VCaP (cell line): ENCODE measurements at regions not wholly inside any gene's neighbourhood (a gene's known extent, or its start where the extent isn't known, plus 50 kb on each side); places are given as distances from the start of the nearest gene placed in this dataset.

Experiments
- H3K27ac ChIP-seq: fragments of 450-650 bp; 2 replicates; pipeline ENCODE4 v1.5.1; 2017
- CTCF ChIP-seq: fragments of 450-650 bp; conservative IDR thresholded peaks from 2 replicates; pipeline ENCODE4 v1.5.1; 2017; ENCODE audit warnings: mild to moderate bottlenecking, moderate library complexity

GRCh38 chr3:167913219-167913835 lies 177.8 kb downstream of the SERPINI1 start:
- peak; percentile 27; the same call in 1 of the 2 replicates for TF ChIP-seq CTCF
- no peak overlapping the region for H3K27ac ChIP-seq

GRCh38 chr3:167909952-167910351 lies 174.4 kb downstream of the SERPINI1 start:
- peak overlapping the region; percentile 17 for H3K27ac ChIP-seq
- no peak for TF ChIP-seq CTCF

- H3K27ac ChIP-seq: peak overlapping the region; percentile 17
- no peak for TF ChIP-seq CTCF
Measured at GRCh38 chr3:167909504-167909896, 174.0 kb downstream of the SERPINI1 start.

- no peak for TF ChIP-seq CTCF
Measured at GRCh38 chr3:167908746-167909503, 173.4 kb downstream of the SERPINI1 start.

GRCh38 chr3:167908221-167908620 lies 172.7 kb downstream of the SERPINI1 start:
- H3K27ac ChIP-seq: no peak overlapping the region
- TF ChIP-seq CTCF: no peak

More at GRCh38 chr3:167908746-167909503, 173.4 kb downstream of the SERPINI1 start:
- peak overlapping the region; percentile 17 for H3K27ac ChIP-seq

- peak overlapping the region; percentile 93 for H3K27ac ChIP-seq
- no peak for TF ChIP-seq CTCF
Measured at GRCh38 chr3:167901138-167901537, 165.6 kb downstream of the SERPINI1 start.

GRCh38 chr3:167899093-167899492 lies 163.6 kb downstream of the SERPINI1 start:
- H3K27ac ChIP-seq: peak overlapping the region; percentile 93
- no peak for TF ChIP-seq CTCF
